Retina (tissue), 1 donor: ENCODE measurements at regions not wholly inside any gene's neighbourhood (a gene's known extent, or its start where the extent isn't known, plus 50 kb on each side); places are given as distances from the start of the nearest gene placed in this dataset.

Experiments used
- DNase-seq: peaks from one replicate; pipeline ENCODE4 v3.0.0-alpha.2; 2016

DNA sequence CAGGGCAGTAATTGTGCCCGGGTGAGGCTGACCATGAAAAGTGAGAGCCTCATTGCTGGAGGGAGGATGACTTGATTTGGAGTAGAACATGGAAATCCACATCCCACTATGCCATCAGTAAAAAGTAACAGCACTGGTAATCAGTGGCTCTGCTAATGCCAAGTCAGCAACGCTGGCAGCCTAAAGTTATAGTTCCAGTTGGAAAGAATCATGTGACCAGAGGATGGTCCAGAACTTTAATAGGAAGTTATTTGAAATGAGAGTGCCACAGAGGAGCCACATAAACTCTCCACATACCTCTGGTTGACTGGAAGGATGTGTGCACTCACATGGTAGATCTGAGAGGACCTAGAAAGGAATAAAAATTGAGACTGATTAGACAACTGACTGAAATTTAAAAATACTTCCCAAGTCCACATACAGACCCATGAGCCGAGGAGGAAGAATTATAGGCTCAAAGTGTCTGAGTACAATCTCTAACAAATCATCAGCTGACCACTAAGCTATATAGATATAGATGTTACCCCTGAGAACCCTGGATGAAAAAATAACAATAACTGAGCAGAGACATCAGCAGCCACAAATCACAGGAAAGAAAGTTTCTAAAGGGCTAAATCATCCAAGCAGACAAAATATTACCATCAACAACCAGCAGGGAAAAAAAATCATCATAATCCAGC is 346.8 kb downstream of the STK39 start:
- no peak for DNase-seq

DNA sequence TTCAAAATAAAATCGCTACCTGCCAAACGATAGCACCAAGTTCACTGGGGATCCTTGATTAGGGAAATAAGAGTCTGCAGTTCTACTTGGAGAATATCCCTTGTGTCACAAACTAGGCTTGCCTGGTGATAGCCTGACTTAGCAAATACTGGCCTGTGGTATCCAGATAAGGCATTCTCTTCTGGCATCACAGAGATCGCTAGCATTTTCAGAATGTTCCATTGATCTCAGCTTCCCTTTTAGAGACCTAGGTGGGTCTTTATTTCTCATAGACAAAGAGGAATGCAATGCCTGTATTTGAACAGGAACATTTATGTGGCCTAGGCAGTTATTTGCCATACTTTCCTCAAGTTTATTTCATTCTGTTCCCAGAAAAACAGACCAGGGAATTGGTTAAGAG is 349.1 kb downstream of the STK39 start:
- no peak for DNase-seq

DNA sequence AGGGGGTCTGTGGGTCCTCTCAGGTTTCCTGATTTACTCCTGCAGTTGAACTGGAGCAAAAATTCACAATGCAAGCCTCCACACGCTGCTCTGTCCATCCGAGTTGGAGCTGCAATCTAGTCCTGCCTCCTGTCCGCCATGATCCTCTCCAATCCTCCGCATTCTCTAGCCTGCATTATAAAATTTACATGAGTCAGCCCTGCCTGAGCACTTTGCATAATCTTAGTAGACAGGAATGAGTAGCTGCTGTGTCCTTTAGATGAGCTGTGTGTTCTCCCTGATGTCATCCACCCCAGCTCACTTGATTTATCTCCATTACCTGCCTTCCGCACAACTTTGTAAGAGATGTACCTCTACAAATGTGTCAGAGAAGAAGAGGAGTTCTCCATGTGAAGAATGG is 355.6 kb downstream of the STK39 start:
- no peak for DNase-seq

DNA sequence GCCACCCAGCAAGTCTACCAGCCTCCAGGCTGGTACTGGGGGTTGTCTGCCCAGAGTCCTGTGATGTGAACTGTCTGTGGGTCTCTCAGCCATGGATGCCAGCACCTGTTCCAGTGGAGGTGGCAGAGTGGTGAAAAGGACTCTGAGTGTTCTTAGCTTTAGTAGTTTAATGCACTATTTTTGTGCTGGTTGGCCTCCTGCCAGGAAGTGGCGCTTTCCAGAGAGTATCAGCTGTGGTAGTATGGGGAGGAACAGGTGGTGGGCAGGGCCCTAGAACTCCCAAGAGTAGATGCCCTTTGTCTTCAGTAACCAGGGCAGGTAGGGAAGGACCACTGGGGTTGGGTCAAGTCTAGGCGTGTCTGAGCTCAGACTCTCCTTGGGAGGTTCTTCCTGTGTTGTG is 356.7 kb downstream of the STK39 start:
- DNase-seq: no peak

DNA sequence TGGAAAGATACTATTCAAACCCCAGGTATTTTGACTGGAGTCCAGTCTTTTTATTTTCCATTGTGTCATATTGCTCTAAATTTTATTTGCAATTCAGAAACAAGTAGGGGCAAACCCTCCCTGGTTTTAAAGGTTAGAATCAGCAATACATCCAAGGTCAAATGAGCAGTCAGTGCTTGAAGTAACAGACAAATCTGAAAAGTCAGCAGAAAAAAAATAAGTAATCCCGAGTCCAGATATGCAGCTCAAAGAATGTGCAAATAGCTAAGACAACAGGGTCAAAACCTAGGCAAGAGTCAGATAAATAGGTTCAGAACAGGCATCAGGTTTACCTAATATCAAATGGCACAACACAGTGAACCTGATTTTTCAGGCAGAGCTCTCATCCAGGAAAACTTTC is 367.0 kb downstream of the STK39 start:
- DNase-seq: no peak

DNA sequence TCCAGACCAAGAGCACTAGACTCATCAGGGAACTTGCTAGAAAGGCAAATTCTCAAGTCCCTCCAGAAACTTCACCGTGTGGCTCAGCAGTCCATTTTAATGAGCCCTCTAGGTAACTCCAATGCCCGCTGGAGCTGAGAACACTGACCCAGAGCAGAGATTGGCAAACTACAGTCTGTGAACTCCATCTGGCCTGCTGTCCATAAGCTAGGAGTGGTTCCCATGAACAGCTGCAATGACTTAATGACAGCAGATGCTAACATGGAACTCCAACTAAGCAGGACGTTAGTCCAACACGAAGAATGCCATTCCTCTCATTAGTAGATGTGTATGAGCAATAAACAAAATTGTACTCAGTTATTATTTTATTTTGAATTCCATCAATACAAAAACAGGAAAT is 371.9 kb downstream of the STK39 start:
- no peak for DNase-seq

DNA sequence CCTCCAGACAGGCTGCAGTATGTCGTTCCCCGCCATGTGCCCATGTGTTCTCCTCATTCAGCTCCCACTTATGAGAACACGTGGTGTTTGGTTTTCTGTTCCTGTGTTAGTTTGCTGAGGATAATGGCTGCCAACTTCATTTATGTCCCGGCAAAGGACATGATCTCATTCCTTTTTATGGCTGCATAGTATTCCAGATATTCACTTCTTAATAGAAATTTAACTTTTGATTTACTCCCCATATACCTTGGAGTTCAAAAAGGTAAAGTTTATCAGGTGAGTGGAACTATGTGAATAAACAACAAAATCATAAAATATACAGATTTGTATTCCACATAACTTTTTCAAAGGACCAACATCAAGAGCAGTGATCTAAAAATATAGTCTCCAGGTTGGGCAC is 372.6 kb downstream of the STK39 start:
- no peak for DNase-seq

DNA sequence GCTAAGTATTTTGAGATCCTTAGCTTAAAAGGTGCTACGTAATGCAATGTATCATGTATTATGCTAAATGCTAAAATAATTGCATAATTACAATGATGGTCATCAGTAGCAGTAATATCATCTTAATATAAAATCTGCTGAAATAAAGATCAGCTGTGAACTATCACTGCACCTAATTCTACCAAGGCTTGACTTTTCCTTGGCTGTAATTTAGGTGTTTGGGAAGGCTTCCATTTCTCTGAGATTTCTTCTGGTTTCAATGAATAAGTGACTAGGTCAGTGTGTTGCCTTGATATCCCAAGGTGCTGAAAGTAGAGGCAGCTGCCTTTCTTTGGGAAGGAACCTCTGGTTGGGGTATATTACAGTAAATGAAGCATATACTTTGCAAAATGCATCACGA is 376.1 kb downstream of the STK39 start:
- DNase-seq: no peak

DNA sequence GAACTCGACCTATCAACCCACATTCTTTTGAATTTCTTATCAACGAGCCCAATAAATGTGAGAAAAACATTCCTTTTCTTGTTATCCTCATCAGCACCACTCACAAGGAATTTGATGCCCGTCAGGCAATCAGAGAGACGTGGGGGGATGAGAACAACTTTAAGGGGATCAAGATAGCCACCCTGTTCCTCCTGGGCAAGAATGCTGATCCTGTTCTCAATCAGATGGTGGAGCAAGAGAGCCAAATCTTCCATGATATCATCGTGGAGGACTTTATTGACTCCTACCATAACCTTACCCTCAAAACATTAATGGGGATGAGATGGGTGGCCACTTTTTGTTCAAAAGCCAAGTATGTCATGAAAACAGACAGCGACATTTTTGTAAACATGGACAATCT is 378.2 kb downstream of the STK39 start:
- no peak for DNase-seq

DNA sequence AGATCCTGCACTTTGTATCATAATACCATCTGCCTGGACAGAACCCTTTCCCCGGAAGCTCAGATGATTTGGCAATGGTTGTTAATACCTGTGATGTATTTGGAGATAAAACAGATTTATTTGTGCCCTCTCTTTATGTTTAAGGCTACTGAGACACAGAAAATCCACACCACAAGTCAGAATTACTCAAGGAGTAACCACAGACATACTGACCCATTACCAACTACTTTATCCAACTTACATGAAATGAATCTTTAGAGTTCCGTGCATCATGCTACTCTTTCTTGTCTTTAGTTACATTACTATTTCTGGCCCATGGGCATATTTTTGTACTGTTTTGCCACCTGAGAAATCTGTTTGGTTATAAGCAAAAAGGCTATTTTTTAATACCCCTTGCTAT is 384.0 kb downstream of the STK39 start:
- DNase-seq: no peak

DNA sequence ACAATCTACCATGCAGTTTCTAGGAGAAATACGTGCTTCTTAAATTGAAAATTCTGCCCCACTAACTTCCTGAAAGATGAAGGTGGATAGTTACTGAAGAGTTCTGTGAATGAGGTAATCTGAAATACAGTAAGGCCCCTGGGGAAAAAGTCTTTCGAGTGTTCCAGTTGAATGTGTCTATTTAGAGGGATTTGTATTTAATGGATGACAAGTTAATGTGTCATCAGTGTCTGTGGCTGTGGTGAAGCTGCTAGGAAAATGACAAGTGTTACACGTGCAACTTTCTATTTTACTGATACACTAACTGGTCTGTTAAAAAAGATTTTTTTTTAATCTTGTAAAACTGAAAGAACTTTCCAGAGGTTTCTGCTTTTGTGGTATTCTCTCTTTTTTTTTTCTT is 384.6 kb downstream of the STK39 start:
- no peak for DNase-seq

DNA sequence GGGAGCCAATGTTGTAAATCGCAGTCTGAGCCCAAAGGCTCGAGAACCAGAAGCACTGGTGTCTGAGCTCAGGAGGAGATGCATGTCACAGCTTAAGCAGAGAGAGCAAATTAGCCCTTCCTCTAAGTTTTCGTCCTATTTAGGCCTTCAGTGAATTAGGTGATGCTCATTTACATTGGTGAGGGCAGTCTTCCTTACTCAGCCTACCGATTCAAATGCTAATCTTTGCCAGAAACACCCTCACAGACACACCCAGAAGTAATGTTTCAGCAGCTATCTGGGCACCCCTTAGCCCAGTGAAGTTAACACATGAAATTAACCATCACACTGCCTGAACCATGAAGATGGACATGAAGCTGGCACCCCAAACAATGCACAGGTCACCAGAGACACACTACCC is 385.1 kb downstream of the STK39 start:
- DNase-seq: no peak

DNA sequence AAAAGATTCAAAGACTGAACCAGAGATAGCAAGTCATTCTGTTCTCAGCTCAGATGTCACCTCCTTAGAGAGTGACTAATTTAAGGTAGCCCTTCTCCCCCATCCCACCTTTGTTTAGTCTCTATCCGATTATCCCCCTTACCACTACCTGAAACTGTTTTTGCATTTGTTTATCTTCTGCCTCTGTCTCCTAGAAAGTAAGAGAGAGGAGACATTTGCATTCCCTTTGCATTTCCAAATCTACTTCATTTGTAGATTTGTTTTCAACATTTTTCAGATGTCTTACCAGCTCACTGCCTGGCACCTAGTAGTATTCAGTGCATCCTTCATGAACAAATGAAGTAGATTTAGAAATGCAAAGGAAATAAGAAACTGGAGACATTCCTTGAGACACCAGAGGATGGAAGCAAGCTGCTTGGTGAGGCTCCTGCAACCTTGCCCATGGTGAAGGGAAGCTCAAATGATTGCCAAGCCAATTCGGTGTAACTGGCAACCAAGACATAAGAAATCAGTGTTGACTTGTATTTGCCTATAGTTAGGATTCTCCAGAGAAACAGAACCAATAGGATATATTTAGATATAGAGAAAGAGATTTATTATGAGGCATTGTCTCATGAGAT is 385.7 kb downstream of the STK39 start:
- DNase-seq: no peak

DNA sequence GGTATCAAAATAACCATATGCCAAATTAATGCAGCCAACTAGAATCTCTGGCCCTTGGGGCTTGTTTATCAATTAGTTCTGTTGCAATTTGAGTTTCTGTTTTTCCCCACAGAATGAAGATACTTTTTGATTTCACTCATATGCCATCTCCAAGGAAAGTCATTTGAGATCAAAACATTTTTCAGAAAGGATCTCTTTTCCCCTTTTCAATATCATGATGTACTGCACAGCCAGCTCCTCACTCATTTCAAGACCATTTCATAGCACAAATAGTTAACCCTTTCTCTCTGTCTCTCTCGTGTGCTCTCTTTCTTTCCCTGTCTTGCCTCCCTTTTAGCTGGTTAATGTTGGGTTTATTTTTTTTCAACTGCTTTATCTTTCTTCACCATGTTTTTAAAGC is 387.3 kb downstream of the STK39 start:
- DNase-seq: no peak

DNA sequence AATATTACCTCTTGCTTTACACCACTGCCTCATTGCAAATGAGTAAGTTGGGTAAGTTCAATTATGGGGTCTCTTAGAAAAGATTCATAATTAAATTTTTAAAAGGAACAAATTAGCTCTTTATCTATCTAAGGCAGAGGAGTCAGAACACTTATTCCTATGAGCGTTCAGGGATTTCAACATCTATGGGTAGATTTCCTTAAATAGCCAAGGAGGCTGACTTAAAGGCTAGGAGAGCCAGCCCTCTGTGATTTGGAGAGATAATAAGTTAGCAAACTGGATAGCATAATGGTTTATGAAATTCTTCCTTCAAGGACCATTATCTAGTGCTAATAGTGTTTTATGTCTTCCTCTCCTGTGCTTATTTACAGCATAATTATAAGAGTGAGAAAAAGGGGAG is 387.7 kb downstream of the STK39 start:
- DNase-seq: no peak

DNA sequence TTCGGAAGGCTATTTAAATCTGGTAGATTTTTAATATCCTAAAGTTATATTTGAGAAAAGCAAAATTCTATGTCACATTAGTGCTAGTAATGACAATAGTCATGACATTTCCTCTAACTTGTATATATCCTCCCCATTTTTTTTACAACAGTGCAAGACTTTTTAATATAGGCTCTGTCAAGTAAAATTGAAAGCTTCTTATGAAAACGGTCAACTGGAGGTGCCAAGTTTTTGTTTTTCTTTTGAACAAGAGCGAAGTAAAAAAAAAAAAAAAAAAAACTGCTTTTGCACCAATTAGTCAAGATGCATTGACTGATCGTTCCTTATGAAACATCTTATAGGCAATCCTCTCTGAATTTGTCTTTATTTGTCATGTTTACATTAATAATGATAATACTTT is 389.3 kb downstream of the STK39 start:
- no peak for DNase-seq

DNA sequence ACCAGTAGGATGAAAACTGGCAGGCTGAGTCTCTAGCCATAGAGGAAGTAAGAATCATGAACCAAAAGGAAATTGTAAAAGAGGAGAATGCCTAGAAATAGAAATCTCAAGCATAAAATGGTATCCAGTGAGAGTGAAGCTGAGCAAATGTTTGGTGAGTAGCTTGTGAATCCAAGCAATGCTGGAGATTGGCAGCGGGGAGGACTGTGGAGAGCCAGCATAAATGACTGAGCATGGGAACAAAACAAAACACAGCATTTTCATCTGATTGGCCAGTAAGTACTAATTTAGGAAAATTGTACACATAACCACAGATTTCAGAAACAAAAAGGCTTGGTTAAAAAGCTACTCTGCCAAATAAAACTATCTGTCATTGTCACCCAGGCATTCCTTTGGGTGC is 390.0 kb downstream of the STK39 start:
- no peak for DNase-seq

DNA sequence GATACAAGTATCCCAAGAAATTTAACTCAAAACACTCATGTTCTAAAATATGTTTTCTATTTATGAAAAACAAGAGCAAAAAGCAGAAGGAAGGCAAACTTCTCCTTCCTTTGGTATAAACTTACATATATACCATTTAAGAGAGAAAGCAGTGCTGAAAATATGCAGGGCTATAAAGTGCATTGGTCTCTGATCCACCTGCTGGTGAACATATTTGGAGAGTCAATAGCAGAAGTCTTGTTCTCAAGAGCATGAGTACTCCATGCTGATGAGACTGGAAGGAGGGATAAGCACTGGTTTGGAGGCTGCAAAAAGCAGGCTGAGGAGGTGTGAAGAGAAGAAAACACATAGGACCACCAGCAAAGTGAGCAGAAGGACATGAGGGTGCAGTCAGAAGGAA is 391.2 kb downstream of the STK39 start:
- no peak for DNase-seq

DNA sequence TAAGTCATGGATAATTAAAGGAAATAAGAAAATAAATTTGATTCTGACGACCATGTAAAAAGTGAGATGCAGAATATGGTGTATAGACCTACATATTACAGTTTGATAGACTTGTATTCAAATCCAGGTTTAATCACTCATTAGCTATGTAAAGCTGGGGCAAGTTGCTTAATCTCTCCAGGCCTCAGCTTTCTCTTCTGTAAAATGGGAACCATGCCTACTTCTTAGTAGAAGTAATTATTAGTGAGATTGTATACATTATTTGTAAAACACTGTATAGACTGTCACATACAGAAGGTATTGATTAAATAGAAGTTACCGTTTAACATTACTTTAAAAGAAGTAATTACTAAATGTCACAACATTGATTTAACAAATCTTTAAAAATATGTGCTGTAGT is 392.2 kb downstream of the STK39 start:
- no peak for DNase-seq

DNA sequence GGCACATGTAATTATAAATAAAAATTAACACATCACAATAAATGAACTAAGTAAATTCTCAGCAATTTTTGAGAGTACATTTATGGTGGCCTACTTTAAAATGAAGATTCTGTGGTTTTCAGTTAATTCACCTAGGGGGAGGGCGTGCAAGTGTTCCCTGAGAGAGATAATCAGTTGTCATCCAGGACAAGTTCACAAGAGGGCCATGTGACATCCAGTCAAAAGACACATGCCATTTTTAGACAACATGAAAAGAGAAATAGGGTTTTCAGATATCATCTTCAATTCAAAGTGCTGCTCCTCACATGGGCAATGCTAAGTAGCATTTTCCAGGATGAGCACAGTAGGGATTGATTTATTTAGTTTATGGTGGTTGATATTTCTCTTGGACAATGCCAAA is 393.7 kb downstream of the STK39 start:
- no peak for DNase-seq

DNA sequence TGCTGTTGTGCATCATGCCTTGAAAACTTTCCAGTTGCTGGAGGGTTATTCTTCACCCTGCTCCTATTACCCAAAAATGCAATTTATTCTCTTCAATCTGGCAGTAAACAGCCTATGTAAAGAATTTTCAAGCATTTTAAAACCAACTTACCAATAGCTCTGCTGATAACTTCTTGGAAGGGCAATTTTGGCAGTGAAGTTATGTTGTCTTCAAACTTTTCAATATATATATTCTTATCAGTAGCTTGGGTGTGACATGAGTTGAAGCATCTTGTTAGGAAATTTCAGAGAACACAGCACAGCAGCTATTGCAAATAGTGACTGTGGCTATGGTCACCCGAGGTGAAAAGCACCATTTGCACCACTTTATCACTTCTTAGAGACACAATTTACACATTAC is 395.5 kb downstream of the STK39 start:
- no peak for DNase-seq

DNA sequence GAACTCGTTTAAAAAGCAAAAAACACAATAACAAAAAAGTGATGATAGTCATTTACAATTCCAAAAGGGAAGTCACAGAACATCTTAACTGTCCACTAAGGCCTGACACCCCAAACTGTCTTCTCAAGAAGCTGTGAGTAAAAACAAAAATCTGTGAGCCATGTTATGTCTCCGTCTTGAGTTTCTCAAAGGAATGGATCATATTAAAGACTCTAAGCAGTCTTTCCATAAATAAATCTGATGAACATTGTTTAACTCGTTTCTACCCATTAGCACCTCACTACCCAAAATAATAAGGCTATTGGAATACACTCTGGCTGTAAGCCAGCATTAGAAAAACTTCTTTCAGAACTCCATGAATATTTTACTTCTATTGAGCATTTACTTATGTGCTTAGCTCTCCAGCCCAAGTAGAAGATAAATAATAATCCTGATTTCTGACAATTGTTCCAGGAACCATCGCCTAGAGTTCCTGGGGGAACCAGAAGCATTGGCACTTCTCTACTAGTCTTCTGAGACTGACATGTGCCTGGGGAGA is 396.0 kb downstream of the STK39 start:
- DNase-seq: no peak

DNA sequence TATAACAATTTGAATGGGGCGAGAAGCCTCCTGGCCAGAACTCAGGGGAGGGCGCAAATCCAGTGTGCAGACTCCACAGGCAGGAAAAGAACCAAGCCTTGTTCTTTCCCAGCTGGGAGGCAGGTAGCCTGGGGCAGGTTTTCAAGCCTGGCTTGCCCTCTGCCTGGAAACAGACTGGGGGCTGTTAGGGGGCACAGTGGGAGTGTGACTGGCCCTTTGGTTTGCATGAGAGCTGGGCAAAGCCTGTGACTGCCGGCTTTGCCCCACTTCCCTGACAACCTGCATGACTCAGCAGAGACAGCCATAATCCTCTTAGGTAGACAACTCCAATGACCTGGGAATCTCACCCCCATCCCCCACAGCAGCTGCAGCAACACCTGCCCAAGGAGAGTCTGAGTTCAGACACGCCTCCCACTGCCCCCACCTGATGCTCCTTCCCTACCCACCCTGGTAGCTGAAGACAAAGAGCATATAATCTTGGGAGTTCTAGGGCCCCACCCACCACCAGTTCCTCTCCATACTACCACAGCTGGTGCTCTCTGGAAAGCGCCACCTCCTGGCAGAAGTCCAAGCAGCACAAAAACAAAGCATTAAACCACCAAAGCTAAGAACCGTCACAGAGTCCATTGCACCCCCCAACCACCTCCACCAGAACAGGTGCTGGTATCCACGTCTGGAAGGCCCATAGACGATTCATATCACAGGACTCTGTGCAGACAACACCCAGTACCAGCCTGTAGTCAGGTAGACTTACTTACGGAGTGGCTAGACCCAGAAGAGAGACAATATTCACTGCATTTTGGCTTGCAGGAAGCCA is 402.5 kb downstream of the STK39 start:
- DNase-seq: no peak

DNA sequence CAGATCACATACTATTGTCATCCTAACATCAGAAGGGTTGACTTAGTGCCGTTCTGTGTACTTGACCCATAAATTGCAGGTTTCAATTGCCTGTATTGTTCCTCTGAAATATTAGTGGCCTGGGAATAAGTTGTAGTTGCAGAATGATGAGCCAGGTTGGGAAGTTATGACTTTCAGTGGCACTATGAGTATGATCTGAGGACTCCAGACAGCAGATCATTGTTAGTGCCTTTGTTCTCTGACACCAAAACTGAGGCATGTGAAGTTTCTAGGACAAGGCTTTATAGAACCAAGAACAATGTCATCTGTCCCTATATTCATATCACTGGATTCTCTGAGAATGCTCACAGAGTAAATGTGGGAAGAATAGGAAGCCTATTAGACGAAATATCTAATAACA is 403.7 kb downstream of the STK39 start:
- no peak for DNase-seq
